ENCODE measurements at regions not wholly inside any gene's neighbourhood (a gene's known extent, or its start where the extent isn't known, plus 50 kb on each side); places are given as distances from the start of the nearest gene placed in this dataset.

DNA sequence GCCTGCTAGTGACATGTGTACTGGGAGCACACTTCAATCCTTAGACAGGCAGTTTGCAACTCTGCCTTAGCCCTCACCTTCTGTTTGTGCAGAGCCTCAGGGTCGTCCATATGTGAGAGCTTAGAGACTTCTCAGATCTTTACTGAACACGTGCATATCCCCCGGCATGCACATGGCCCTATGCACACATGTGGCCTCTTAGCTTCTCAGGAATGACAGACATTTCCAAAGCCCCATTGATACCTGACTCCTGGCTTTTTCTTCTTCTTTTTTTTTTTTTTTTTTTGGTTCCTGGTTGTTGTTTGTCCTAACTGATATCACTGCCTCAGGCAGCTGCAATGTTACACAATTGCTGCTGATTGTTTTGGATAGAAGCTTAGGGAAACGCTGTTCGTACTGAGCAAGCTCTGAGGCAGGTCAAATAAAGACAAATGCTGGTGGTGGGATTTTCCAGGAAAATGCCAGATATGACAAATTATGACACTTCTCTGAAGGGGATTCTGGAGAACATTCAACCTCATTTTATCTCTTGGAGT lies 107.2 kb upstream of the RGMA start (continued):
- no peak for TF ChIP-seq CTBP2 (IDR thresholded peaks at IDR 0.05; ENCODE audit: borderline replicate concordance, insufficient read depth, insufficient read length, low read length)
- no peak for TF ChIP-seq POLR2AphosphoS5 (IDR thresholded peaks at IDR 0.05; ENCODE audit: low read depth, low read length)

All from H1 (cell line).